Natural killer cell (primary cell): ENCODE measurements at regions not wholly inside any gene's neighbourhood (a gene's known extent, or its start where the extent isn't known, plus 50 kb on each side); places are given as distances from the start of the nearest gene placed in this dataset.

Experiments
- ATAC-seq, 3 donors: fragments of 150-1000 bp in 2 of 3; fragments of 200-7000 bp in 1 of 3; cut with Tn5 transposase; 1 replicate in 1 of 3; 2 replicates in 2 of 3; pipeline ENCODE4 v1.10.0; 2021; ENCODE audit warnings: mild to moderate bottlenecking in 2 of 3, moderate library complexity in 2 of 3
- DNase-seq, 2 donors: peaks; one replicate each; pipeline versions ENCODE4 v3.0.0 to v3.0.0-alpha.2; 2013 to 2021; ENCODE audit warnings: mixed read lengths in 1 of 2
- H3K27ac ChIP-seq: one replicate; pipeline ENCODE4 v1.5.1; 2013; ENCODE audit warnings: mild to moderate bottlenecking, low read length
- H3K27me3 ChIP-seq: one replicate; pipeline ENCODE4 v1.6.1; 2013; ENCODE audit warnings: low read length; ENCODE audit not compliant: control insufficient read depth, insufficient read depth
- H3K36me3 ChIP-seq: one replicate; pipeline ENCODE4 v1.6.1; 2013; ENCODE audit warnings: low read length; ENCODE audit not compliant: control insufficient read depth, insufficient read depth
- H3K4me1 ChIP-seq: one replicate; pipeline ENCODE4 v1.6.1; 2013; ENCODE audit warnings: low read length; ENCODE audit not compliant: control insufficient read depth, insufficient read depth
- H3K4me3 ChIP-seq: one replicate; pipeline ENCODE4 v1.5.1; 2013; ENCODE audit warnings: low read length
- H3K9me3 ChIP-seq: one replicate; pipeline ENCODE4 v1.6.1; 2013; ENCODE audit warnings: low read length; ENCODE audit not compliant: control insufficient read depth, insufficient read depth
- H3K27ac Mint-ChIP-seq, 2 donors: one replicate each; pipeline ENCODE4 v1.8.0; 2022; ENCODE audit warnings: mild to moderate bottlenecking in 2 of 2, mixed read lengths in 2 of 2, moderate library complexity in 1 of 2
- H3K27me3 Mint-ChIP-seq, 2 donors: one replicate each; pipeline ENCODE4 v1.8.0; 2022; ENCODE audit warnings: low read depth in 2 of 2, mixed read lengths in 2 of 2
- H3K36me3 Mint-ChIP-seq: one replicate; pipeline ENCODE4 v1.8.0; 2022; ENCODE audit warnings: mixed read lengths
- H3K4me1 Mint-ChIP-seq, 2 donors: one replicate each; pipeline ENCODE4 v1.8.0; 2022; ENCODE audit warnings: mixed read lengths in 2 of 2
- H3K4me3 Mint-ChIP-seq: one replicate; pipeline ENCODE4 v1.8.0; 2022; ENCODE audit warnings: mild to moderate bottlenecking, moderate library complexity, mixed read lengths
- H3K9me3 Mint-ChIP-seq, 2 donors: one replicate each; pipeline ENCODE4 v1.8.0; 2022; ENCODE audit warnings: mixed read lengths in 2 of 2
- WGBS: methylation state at CpG from one replicate; pipeline ENCODE4 v1.1.7; 2013; ENCODE audit warnings: missing lambda C conversion rate; ENCODE audit not compliant: insufficient coverage; 5-methylcytosine and 5-hydroxymethylcytosine counted together
- intact Hi-C: fragments of 100-400 bp; cut with micrococcal nuclease; formaldehyde crosslinking; loops from one replicate; pipeline ENCODE4 v1.14.2; 2022
- TF ChIP-seq, protein P1 (sequence below): fragments of 200-600 bp; IDR thresholded peaks from one replicate; pipeline ENCODE4 v1.8.0; 2022; ENCODE audit warnings: antibody characterized with exemption

DNA sequence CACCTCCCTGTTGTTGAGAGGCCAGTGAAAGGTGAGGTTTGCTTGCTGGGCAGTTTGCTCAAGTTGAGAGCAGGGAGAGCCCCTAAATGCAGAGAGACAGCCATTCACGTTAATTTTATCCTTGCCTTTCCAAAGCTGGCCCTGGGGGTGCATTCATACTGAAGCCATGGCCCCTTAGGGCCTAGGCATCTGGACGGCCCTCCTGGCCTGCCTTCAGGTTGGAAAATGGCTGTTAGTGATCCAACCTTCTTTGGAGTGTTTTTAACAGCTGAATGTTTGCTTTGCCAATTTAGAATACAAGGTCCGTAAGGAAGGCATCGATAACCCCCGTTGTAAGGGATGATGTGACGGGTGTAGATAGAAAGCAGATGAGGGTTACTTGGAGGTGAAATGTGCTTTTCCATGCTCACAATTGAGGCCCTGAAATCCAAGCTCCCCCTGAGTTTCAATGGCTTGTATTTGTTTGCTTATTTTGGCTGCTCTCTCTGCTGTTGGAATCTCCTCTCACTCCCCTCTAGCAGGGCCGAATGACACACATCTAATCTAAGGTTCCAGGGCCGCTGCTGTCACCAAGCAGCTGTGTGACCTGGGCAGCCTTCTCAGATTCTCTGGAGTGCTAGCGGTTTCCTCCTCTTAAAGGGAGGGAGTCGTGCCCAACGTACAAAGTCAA, 171.6 kb upstream of the MKI67 start:
- H3K4me3 ChIP-seq, result no peak overlapping the region
- no peaks in the 10 kb centered on the region for H3K9me3 ChIP-seq
- peaks cover 0 to 8% of the 10 kb centered on the region in 2 donors for H3K4me1 Mint-ChIP-seq
- no peaks in the 10 kb centered on the region for H3K36me3 ChIP-seq
- WGBS, result 87% methylated on average over 11 of the region's 11 CpGs
- ATAC-seq, result no peak
- no peaks in the 10 kb centered on the region for H3K27me3 ChIP-seq
- TF ChIP-seq, protein P1, sequence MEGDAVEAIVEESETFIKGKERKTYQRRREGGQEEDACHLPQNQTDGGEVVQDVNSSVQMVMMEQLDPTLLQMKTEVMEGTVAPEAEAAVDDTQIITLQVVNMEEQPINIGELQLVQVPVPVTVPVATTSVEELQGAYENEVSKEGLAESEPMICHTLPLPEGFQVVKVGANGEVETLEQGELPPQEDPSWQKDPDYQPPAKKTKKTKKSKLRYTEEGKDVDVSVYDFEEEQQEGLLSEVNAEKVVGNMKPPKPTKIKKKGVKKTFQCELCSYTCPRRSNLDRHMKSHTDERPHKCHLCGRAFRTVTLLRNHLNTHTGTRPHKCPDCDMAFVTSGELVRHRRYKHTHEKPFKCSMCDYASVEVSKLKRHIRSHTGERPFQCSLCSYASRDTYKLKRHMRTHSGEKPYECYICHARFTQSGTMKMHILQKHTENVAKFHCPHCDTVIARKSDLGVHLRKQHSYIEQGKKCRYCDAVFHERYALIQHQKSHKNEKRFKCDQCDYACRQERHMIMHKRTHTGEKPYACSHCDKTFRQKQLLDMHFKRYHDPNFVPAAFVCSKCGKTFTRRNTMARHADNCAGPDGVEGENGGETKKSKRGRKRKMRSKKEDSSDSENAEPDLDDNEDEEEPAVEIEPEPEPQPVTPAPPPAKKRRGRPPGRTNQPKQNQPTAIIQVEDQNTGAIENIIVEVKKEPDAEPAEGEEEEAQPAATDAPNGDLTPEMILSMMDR, result no peak
- H3K27ac Mint-ChIP-seq, result no peak overlapping the region
- H3K4me1 ChIP-seq, result no peaks in the 10 kb centered on the region
- no peak overlapping the region for H3K27ac ChIP-seq
- H3K4me3 Mint-ChIP-seq, result no peak overlapping the region
- peaks cover 0 to 4% of the 10 kb centered on the region in 2 donors for H3K27me3 Mint-ChIP-seq
- no peaks in the 10 kb centered on the region for H3K9me3 Mint-ChIP-seq
- no peak for DNase-seq
- intact Hi-C loops, result no loop called here
- no peaks in the 10 kb centered on the region for H3K36me3 Mint-ChIP-seq

DNA sequence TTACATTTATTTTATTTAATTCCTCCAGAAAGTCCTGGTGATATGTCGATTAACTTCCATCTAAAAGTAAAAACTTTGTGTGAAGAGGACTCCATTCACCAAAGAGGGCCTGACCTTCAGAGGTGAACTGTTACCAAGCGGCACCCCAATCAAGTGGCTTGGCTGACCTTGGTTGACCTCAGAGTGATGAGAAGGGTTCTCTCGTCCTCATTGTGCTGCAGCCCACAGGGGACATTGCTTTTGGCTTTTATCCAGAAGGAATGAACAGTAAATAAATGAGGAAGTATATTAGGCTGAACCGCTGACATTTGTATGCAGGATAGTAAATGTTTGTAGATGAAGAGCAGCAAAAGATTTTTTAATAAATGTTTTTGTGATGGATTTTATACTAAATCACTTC, 172.4 kb upstream of the MKI67 start:
- Mint-ChIP-seq H3K4me3 (no peak overlapping the region), H3K9me3 (no peaks in the 10 kb centered on the region), H3K27me3 (peaks cover 0 to 4% of the 10 kb centered on the region in 2 donors), H3K27ac (no peak overlapping the region), H3K4me1 (peaks cover 0 to 7% of the 10 kb centered on the region in 2 donors), H3K36me3 (no peaks in the 10 kb centered on the region)
- H3K27ac ChIP-seq, result no peak overlapping the region
- H3K27me3 ChIP-seq, result no peaks in the 10 kb centered on the region
- WGBS, result 51% methylated on average over 4 of the region's 4 CpGs
- no peaks in the 10 kb centered on the region for H3K36me3 ChIP-seq
- no peaks in the 10 kb centered on the region for H3K4me1 ChIP-seq
- no peaks in the 10 kb centered on the region for H3K9me3 ChIP-seq
- no peak for DNase-seq
- intact Hi-C loops, result no loop called here
- H3K4me3 ChIP-seq, result no peak overlapping the region
- ATAC-seq, result no peak
- TF ChIP-seq, protein P1, result no peak

DNA sequence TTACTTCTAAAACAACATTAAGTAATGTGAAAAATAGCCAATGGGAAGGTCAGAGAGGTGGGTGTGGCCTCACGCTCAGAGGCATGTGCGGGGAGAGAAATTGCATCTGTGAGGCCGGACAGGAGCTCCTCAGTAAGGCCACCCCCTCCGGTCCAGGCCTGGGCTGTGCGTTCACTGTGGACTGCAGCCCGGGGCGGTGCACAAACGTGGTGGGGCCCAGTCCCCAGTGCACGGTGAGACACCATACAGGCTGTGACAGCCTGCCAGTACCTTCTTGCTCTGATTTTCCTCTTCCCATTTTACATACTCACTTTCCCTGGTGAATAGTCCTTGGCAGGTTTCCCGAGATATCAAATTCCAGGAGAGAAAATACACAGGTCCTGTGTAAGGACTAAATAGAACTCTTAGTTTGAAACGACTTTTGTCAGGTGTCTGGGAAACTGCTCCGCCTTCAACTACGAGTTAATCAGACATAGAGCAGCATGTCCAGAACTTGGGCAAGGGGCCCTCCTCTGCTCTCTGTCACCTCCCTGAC, 174.1 kb upstream of the MKI67 start:
- Histone ChIP-seq H3K27ac (no peak overlapping the region), H3K9me3 (no peaks in the 10 kb centered on the region), H3K4me3 (no peak overlapping the region), H3K4me1 (no peaks in the 10 kb centered on the region), H3K27me3 (no peaks in the 10 kb centered on the region), H3K36me3 (no peaks in the 10 kb centered on the region)
- intact Hi-C loops, result no loop called here
- Mint-ChIP-seq H3K9me3 (no peaks in the 10 kb centered on the region), H3K4me3 (no peak overlapping the region), H3K27me3 (peaks cover 0 to 4% of the 10 kb centered on the region in 2 donors), H3K36me3 (no peaks in the 10 kb centered on the region), H3K27ac (no peak overlapping the region), H3K4me1 (no peaks in the 10 kb centered on the region)
- WGBS, result 90% methylated on average over 13 of the region's 13 CpGs
- TF ChIP-seq, protein P1, result no peak
- ATAC-seq (no peak), DNase-seq (no peak)

DNA sequence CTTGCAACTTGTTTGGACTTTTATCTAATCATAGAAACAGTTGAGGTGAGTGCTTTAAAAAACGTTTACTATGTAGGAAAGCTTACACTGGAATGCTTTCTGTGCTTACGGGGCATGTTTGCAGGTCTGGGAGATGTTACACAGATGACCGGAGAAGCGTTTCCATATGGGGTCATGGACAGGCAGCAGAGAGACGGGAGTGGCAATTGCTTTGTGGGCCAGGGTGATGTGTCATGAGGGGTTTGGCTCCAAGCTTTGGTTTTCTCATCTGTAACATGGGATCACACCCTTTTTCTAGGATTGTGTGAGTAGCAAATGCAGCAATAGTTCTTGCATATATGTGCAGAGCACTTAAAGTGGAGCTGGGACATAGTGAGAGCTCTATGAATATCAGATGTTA, 174.8 kb upstream of the MKI67 start:
- Histone ChIP-seq H3K9me3 (no peaks in the 10 kb centered on the region), H3K36me3 (no peaks in the 10 kb centered on the region), H3K4me3 (no peak overlapping the region), H3K27me3 (no peaks in the 10 kb centered on the region), H3K4me1 (no peaks in the 10 kb centered on the region), H3K27ac (no peak overlapping the region)
- DNase-seq (no peak), ATAC-seq (no peak)
- Mint-ChIP-seq H3K27ac (no peak overlapping the region), H3K27me3 (peaks cover 0 to 4% of the 10 kb centered on the region in 2 donors), H3K4me1 (no peaks in the 10 kb centered on the region), H3K4me3 (no peak overlapping the region), H3K36me3 (no peaks in the 10 kb centered on the region), H3K9me3 (no peaks in the 10 kb centered on the region)
- TF ChIP-seq, protein P1, result no peak
- intact Hi-C loops, result no loop called here
- WGBS, result 83% methylated on average over 5 of the region's 5 CpGs
